GM18858 (cell line): ENCODE measurements at regions not wholly inside any gene's neighbourhood (a gene's known extent, or its start where the extent isn't known, plus 50 kb on each side); places are given as distances from the start of the nearest gene placed in this dataset.

Experiments
- ATAC-seq: cut with Tn5 transposase; IDR thresholded peaks from one replicate; pipeline ENCODE4 v1.9.1; 2021; ENCODE audit not compliant: unreplicated experiment

DNA sequence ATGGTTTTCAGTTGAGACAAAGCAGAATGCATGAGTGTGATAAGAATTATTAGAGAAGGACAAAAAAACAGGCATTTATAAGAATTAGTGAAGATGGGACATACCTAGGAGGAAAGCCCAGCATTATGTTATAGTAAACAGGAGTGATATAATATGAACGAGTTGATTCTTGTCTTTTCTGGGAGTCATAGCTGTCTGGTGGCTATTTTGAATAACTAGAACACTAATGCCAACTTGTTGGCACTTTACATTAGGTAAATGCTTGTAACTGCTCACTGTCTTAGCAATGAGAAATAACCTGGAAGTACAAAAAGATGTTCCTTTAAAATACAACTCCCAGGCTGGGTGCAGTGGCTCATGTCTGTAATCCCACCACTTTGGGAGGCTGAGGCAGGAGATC is 540.8 kb upstream of the SPHKAP start:
- no peak for ATAC-seq

- no peak for ATAC-seq
These were observed 539.4 kb upstream of the SPHKAP start for GRCh38 chr2:228720895-228721294.

DNA sequence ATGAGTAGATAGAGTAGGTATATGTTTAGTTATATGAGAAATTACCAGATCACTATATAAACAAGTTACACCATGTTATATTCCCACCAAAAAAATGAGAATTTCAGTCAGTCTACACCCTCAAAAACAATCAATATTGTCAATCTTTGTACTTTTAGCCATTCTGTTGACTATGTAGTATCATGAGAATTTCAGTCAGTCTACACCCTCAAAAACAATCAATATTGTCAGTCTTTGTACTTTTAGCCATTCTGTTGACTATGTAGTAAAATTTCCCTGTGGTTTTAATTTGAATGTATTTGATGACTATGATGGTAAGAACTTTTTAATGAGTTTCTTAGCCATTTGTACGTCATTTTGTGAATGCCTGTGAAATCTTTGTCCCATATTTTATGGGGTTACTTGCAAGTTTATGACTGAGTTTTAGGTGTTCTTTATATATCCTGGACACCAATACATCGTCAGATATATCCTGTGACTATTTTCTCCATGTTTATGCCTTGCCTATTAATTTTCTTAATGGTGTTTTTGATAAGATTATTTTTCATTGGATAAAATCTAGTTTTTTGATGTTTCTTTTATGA is 528.4 kb upstream of the SPHKAP start:
- no peak for ATAC-seq

DNA sequence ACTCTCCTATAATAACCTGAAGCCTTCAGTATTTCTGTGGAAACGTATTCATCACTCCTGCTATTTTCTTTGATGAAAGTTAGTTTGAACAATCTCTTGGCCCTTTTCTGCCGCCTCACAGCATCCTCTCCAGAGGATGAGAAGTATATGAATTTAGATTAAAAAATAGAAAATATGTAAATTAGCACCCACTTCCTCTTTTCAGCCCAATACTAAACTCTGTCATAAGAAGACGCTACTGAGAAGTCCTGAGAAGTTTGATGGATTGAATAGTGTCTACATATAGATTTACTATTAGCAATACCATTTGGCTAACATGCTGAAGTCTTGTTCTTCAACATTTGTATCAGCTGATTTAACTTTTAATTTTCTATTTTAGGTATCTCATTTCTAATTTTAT is 526.4 kb upstream of the SPHKAP start:
- no peak for ATAC-seq

DNA sequence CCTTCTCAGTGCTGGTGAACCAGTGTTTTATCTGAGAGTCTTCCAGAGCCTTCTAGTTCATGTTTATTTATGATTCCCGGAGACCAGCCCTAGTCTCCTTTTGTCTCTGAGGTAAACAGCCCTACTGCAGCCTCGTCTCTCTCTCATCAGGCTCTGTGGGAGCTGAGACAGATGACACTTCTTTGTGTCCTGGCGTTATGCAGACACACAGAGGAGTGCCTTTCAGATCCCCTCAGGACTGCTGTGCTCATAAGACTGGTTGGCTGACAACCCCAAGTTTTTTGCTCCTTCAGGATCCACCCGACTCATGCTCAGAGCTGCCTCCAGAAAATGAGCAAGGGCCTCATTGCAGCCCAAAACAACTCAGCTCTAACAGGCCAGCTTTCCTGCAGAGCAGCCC is 523.8 kb upstream of the SPHKAP start:
- no peak for ATAC-seq

- ATAC-seq = no peak
These were observed 521.7 kb upstream of the SPHKAP start for GRCh38 chr2:228703152-228703551.

- ATAC-seq = no peak
These were observed 520.0 kb upstream of the SPHKAP start for GRCh38 chr2:228701506-228701905.

DNA sequence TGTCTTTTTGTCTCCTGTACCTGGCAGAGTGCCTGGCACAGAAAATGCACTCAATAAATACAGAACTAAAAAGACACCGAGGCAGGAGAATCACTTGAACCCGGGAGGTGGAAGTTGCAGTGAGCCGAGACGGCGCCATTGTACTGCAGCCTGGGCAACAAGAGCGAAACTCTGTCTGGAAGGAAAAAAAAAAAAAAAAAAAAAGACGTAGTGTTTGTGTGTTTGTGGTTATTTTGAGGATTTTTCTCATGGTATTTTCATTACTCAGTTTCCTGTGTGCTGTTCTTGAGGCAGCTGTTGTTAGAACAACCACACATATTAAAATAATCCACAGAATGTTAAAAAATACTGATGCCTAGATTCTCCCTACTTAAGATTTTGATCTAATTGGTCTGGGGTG is 519.2 kb upstream of the SPHKAP start:
- ATAC-seq = no peak

DNA sequence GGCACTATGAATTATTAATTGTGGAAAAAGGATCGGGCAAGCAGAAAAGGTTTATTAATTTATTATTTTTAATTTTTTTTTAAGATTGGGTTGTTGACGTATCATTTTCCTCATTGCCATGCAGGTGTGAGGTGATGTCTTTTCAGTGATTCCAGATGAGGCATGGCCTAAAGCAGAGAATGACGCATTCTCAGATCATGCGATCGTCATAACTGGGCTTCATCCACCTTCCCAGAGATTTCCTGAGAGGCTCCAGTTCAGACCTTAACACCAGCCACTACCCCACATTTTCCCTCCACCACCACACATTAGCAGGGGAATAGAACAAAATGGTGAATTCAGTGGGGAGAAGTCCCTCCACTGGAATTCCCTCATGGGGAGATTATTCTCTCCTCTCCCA is 518.4 kb upstream of the SPHKAP start:
- ATAC-seq = no peak

DNA sequence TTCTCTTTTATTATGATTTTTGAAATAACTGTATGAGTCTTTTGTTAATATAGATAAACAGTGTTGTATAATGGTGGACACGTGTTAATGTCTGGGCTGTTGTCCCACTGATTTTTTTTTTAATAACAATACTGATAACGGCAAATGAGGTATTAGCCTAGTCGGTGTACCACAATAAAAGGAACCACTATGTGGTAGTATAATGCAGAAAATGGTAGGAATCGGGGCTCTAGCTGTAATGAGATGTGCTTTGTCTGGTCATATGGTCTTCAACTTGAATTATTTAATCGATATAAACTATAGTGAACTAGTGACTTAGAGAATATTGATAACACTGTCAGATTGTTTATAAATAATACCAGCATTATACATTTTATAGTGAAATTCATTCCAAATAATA is 517.9 kb upstream of the SPHKAP start:
- no peak for ATAC-seq

GRCh38 chr2:228698963-228699362 is 517.5 kb upstream of the SPHKAP start:
- no peak for ATAC-seq

- ATAC-seq = no peak
These were observed 516.0 kb upstream of the SPHKAP start for GRCh38 chr2:228697456-228697855.

GRCh38 chr2:228690681-228691080 is 509.2 kb upstream of the SPHKAP start:
- no peak for ATAC-seq

- no peak for ATAC-seq
These were observed 507.6 kb upstream of the SPHKAP start for GRCh38 chr2:228689053-228689452.

DNA sequence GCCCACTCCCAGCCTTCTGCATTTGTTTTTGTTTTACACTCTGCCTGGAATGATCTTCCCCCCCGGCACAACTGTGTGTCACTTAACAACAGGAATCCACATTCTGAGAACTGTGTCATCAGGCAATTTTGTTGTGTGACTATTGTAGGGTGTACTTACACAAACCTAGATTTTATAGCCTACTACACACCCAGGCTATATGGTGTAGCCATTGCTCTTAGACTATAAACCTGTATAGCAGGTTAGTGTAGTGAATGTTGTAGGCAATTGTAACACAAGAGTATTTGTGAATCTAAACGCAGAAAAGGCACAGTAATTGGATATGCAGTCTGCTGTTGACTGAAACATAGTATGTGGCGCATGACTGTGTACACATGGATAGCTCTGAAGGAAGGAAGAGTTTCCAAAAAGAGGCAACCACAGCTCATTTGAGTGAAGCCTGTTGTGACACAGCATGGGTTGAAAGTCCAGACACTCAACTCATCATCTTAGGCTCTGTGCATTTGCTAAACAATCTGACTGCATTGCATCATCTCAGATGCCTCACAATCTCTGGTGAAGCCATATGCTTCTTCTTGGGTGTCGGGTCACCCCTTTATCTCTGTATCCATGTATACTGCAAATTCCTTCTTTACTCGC is 506.6 kb upstream of the SPHKAP start:
- ATAC-seq = no peak

- ATAC-seq = no peak
These were observed 500.5 kb upstream of the SPHKAP start for GRCh38 chr2:228681979-228682378.

GRCh38 chr2:228681426-228681825 is 499.9 kb upstream of the SPHKAP start:
- ATAC-seq = no peak

DNA sequence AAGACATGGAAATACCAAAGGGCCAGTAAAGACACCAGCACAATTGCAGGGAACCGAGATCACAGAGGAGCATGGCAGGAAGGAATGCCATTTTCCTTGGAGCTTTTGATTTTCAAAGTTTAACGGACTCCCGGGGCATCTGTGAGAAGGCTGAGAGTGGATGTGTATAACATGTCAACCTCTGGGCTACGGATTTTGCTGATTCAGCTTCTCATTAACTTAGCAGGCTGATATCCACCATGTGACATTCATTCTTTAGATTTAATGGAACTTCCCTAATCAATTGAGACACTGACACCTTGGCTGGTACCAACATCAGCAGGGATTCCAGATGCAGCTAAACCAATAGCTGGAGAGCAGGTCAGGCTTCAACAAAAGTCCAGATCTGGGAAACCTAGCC is 496.6 kb upstream of the SPHKAP start:
- no peak for ATAC-seq

DNA sequence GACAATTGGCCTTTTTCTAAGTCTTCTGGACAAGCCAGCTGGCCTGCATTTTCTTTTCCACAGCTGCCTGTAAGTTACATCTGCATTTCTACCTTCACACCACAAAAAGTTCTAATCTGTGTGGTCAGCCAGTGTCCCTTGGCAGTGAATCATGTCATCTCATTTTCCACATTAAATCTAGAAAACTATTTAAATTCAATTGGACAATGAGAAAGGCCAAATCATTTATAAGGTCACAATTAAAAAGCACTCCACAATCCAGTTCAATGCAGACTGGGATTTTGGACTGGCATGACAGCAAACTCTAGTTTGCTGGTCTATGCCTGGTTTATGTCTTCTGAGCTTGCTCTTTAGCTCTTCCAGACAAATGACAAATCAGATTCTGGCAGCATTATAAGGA is 494.2 kb upstream of the SPHKAP start:
- ATAC-seq = no peak

DNA sequence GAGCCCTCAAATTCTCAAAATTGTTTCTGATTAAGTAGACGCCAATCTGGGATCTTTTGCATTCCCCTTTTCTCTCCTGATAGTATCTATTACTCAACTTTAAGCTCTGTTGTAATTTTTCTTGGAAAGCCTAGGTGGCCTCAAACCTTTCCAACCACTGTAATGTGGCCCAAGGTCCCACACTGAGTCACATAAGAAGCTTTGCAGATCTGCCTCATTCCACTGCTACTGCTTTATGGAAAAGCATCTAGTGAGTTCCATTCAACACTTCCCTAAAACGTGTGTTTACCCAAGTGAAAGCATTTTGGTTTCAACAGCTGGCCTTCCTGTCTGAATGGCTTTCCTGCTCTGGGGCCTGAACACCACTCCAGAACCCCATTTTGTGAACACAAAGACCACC is 493.6 kb upstream of the SPHKAP start:
- no peak for ATAC-seq

GRCh38 chr2:228673876-228674554 is 492.5 kb upstream of the SPHKAP start:
- no peak for ATAC-seq

- no peak for ATAC-seq
These were observed 488.2 kb upstream of the SPHKAP start for GRCh38 chr2:228669690-228670089.

DNA sequence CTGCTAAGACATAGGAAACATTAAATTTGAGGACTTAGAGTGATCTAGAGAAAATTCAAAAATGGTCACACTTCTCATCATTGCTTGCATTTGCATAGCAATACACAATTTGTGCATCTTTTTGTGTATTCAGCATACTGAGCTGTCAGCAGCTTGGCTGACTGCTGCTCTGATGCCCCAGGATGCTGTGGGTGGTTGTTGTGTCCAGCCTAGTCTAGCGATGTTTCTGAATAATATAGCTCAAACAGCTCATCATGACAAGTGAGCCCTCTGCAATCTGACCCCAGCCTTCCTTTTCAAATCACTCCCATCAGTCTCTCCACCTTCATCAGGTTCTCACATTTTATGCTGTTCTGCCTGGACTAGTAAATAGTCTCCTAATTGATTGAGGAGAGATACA is 483.7 kb upstream of the SPHKAP start:
- no peak for ATAC-seq
